Bronchial epithelial cell (primary cell): ENCODE measurements at regions not wholly inside any gene's neighbourhood (a gene's known extent, or its start where the extent isn't known, plus 50 kb on each side); places are given as distances from the start of the nearest gene placed in this dataset.

ENCODE experiments used
- DNase-seq: peaks from one replicate; pipeline ENCODE4 v3.0.0-alpha.2; 2010; ENCODE audit warnings: low read depth
- FAIRE-seq: peaks from 2 replicates; lab custom pipeline; 2011; peaks lifted over from hg19 to GRCh38; lab: Jason Lieb, UNC
- H3K27me3 ChIP-seq: 2 replicates; pipeline ENCODE4 v1.5.1; 2011; ENCODE audit warnings: low read length; ENCODE audit not compliant: control insufficient read depth, insufficient read depth
- H3K36me3 ChIP-seq: 2 replicates; pipeline ENCODE4 v1.5.1; 2011; ENCODE audit warnings: low read length; ENCODE audit not compliant: control insufficient read depth, insufficient read depth
- H3K4me3 ChIP-seq: 2 replicates; pipeline ENCODE4 v1.5.1; 2011; ENCODE audit warnings: mild to moderate bottlenecking, low read depth, low read length, control low read depth
- CTCF ChIP-seq: IDR thresholded peaks from 2 replicates; pipeline ENCODE4 v1.5.1; 2011; ENCODE audit warnings: mild to moderate bottlenecking, moderate library complexity, low read length, control low read depth, inconsistent platforms; ENCODE audit not compliant: insufficient read depth, severe bottlenecking

- no peaks in the 10 kb centered on the region for H3K36me3 ChIP-seq
- no peak for DNase-seq
- no peaks in the 10 kb centered on the region for H3K27me3 ChIP-seq
- FAIRE-seq, result no peak
- TF ChIP-seq CTCF, result no peak
- no peak overlapping the region for H3K4me3 ChIP-seq
Measured at GRCh38 chr9:26612211-26612610, 280.4 kb downstream of the CAAP1 start.

GRCh38 chr9:26606756-26607155, 285.8 kb downstream of the CAAP1 start:
- no peak overlapping the region for H3K4me3 ChIP-seq
- FAIRE-seq (no peak), DNase-seq (no peak)
- TF ChIP-seq CTCF, result no peak
- no peaks in the 10 kb centered on the region for H3K36me3 ChIP-seq
- no peaks in the 10 kb centered on the region for H3K27me3 ChIP-seq

- no peaks in the 10 kb centered on the region for H3K36me3 ChIP-seq
- FAIRE-seq (no peak), DNase-seq (no peak)
- no peaks in the 10 kb centered on the region for H3K27me3 ChIP-seq
- no peak for TF ChIP-seq CTCF
- H3K4me3 ChIP-seq, result no peak overlapping the region
Measured at GRCh38 chr9:26605367-26605766, 287.2 kb downstream of the CAAP1 start.

GRCh38 chr9:26604076-26604662, 288.4 kb downstream of the CAAP1 start:
- H3K36me3 ChIP-seq, result no peaks in the 10 kb centered on the region
- no peak for FAIRE-seq
- H3K27me3 ChIP-seq, result no peaks in the 10 kb centered on the region
- H3K4me3 ChIP-seq, result no peak overlapping the region
- no peak for TF ChIP-seq CTCF
- DNase-seq, result no peak

GRCh38 chr9:26603617-26604016, 289.0 kb downstream of the CAAP1 start:
- Histone ChIP-seq H3K27me3 (no peaks in the 10 kb centered on the region), H3K36me3 (no peaks in the 10 kb centered on the region), H3K4me3 (no peak overlapping the region)
- DNase-seq (no peak), FAIRE-seq (no peak)
- no peak for TF ChIP-seq CTCF

GRCh38 chr9:26597542-26598149, 295.0 kb downstream of the CAAP1 start:
- FAIRE-seq, result no peak
- Histone ChIP-seq H3K36me3 (no peaks in the 10 kb centered on the region), H3K4me3 (no peak overlapping the region), H3K27me3 (no peaks in the 10 kb centered on the region)
- TF ChIP-seq CTCF, result no peak
- DNase-seq, result no peak
